ENCODE measurements at regions not wholly inside any gene's neighbourhood (a gene's known extent, or its start where the extent isn't known, plus 50 kb on each side); places are given as distances from the start of the nearest gene placed in this dataset.
"Not testable (repeated sequence)": the region's sequence is repeated elsewhere in the genome, so short reads cannot be mapped to it uniquely, and the experiment has no call there.

- H3K27me3 Mint-ChIP-seq, H3K36me3 Mint-ChIP-seq, H3K4me1 Mint-ChIP-seq, H3K4me3 Mint-ChIP-seq, H3K9me3 Mint-ChIP-seq: not testable (repeated sequence)
- H3K27ac Mint-ChIP-seq, result peak overlapping the region; percentile 25
These were observed 80.6 kb upstream of the ST3GAL5 start for GRCh38 chr2:85969367-85969766.

- H3K4me3 Mint-ChIP-seq, result not testable (repeated sequence)
These were observed 77.0 kb upstream of the ST3GAL5 start for GRCh38 chr2:85965770-85966169.

GRCh38 chr2:85963747-85964418, 75.1 kb upstream of the ST3GAL5 start:
- not testable (repeated sequence) for H3K4me3 Mint-ChIP-seq, H3K27ac Mint-ChIP-seq, H3K4me1 Mint-ChIP-seq, H3K9me3 Mint-ChIP-seq, H3K36me3 Mint-ChIP-seq, H3K27me3 Mint-ChIP-seq

More at GRCh38 chr2:85965770-85966169, 77.0 kb upstream of the ST3GAL5 start:
- not testable (repeated sequence) for H3K36me3 Mint-ChIP-seq, H3K9me3 Mint-ChIP-seq, H3K27me3 Mint-ChIP-seq, H3K27ac Mint-ChIP-seq, H3K4me1 Mint-ChIP-seq

GRCh38 chr2:85963068-85963467, 74.3 kb upstream of the ST3GAL5 start:
- Mint-ChIP-seq H3K27ac (no peak overlapping the region), H3K36me3 (no peaks in the 10 kb centered on the region), H3K4me3 (no peak overlapping the region), H3K27me3 (no peaks in the 10 kb centered on the region), H3K4me1 (no peaks in the 10 kb centered on the region), H3K9me3 (no peaks in the 10 kb centered on the region)

- H3K9me3 Mint-ChIP-seq, result no peaks in the 10 kb centered on the region
These were observed 73.0 kb upstream of the ST3GAL5 start for GRCh38 chr2:85961754-85962153.

GRCh38 chr2:85961053-85961452, 72.3 kb upstream of the ST3GAL5 start:
- Mint-ChIP-seq H3K36me3 (no peaks in the 10 kb centered on the region), H3K4me1 (no peaks in the 10 kb centered on the region), H3K27ac (no peak overlapping the region), H3K27me3 (no peaks in the 10 kb centered on the region), H3K4me3 (no peak overlapping the region), H3K9me3 (no peaks in the 10 kb centered on the region)

More at GRCh38 chr2:85961754-85962153, 73.0 kb upstream of the ST3GAL5 start:
- Mint-ChIP-seq H3K36me3 (no peaks in the 10 kb centered on the region), H3K27ac (no peak overlapping the region), H3K4me1 (no peaks in the 10 kb centered on the region), H3K4me3 (no peak overlapping the region), H3K27me3 (no peaks in the 10 kb centered on the region)

GRCh38 chr2:85959826-85960225, 71.0 kb upstream of the ST3GAL5 start:
- Mint-ChIP-seq H3K27me3 (no peaks in the 10 kb centered on the region), H3K4me3 (no peak overlapping the region), H3K4me1 (no peaks in the 10 kb centered on the region), H3K27ac (no peak overlapping the region), H3K36me3 (no peaks in the 10 kb centered on the region), H3K9me3 (no peaks in the 10 kb centered on the region)

GRCh38 chr2:85959185-85959584, 70.4 kb upstream of the ST3GAL5 start:
- Mint-ChIP-seq H3K9me3 (no peaks in the 10 kb centered on the region), H3K27me3 (no peaks in the 10 kb centered on the region), H3K36me3 (no peaks in the 10 kb centered on the region), H3K27ac (no peak overlapping the region), H3K4me1 (no peaks in the 10 kb centered on the region), H3K4me3 (no peak overlapping the region)

GRCh38 chr2:85958731-85959130, 69.9 kb upstream of the ST3GAL5 start:
- no peak overlapping the region for H3K4me3 Mint-ChIP-seq
- no peaks in the 10 kb centered on the region for H3K27me3 Mint-ChIP-seq
- no peaks in the 10 kb centered on the region for H3K4me1 Mint-ChIP-seq
- no peak overlapping the region for H3K27ac Mint-ChIP-seq
- no peaks in the 10 kb centered on the region for H3K9me3 Mint-ChIP-seq
- H3K36me3 Mint-ChIP-seq, result no peaks in the 10 kb centered on the region

GRCh38 chr2:85957256-85957655, 68.5 kb upstream of the ST3GAL5 start:
- Mint-ChIP-seq H3K36me3 (no peaks in the 10 kb centered on the region), H3K27ac (no peak overlapping the region), H3K27me3 (no peaks in the 10 kb centered on the region), H3K4me3 (no peak overlapping the region), H3K9me3 (no peaks in the 10 kb centered on the region), H3K4me1 (no peaks in the 10 kb centered on the region)

- H3K27ac Mint-ChIP-seq, result no peak overlapping the region
- no peaks in the 10 kb centered on the region for H3K27me3 Mint-ChIP-seq
- no peak overlapping the region for H3K4me3 Mint-ChIP-seq
- no peaks in the 10 kb centered on the region for H3K9me3 Mint-ChIP-seq
- H3K4me1 Mint-ChIP-seq, result no peaks in the 10 kb centered on the region
- no peaks in the 10 kb centered on the region for H3K36me3 Mint-ChIP-seq
These were observed 67.9 kb upstream of the ST3GAL5 start for GRCh38 chr2:85956646-85957039.

- no peaks in the 10 kb centered on the region for H3K4me1 Mint-ChIP-seq
- H3K27me3 Mint-ChIP-seq, result no peaks in the 10 kb centered on the region
- H3K9me3 Mint-ChIP-seq, result no peaks in the 10 kb centered on the region
- no peaks in the 10 kb centered on the region for H3K36me3 Mint-ChIP-seq
- H3K4me3 Mint-ChIP-seq, result no peak overlapping the region
- peak overlapping the region; percentile 48 for H3K27ac Mint-ChIP-seq
These were observed 66.0 kb upstream of the ST3GAL5 start for GRCh38 chr2:85954590-85955458.

- no peaks in the 10 kb centered on the region for H3K4me1 Mint-ChIP-seq
- no peak overlapping the region for H3K4me3 Mint-ChIP-seq
- H3K27ac Mint-ChIP-seq, result no peak overlapping the region
- H3K36me3 Mint-ChIP-seq, result no peaks in the 10 kb centered on the region
- H3K9me3 Mint-ChIP-seq, result no peaks in the 10 kb centered on the region
- no peaks in the 10 kb centered on the region for H3K27me3 Mint-ChIP-seq
These were observed 65.4 kb upstream of the ST3GAL5 start for GRCh38 chr2:85954192-85954589.

- Mint-ChIP-seq H3K9me3 (peaks cover under 1% of the 10 kb centered on the region), H3K27ac (no peak overlapping the region), H3K27me3 (no peaks in the 10 kb centered on the region), H3K4me3 (no peak overlapping the region), H3K4me1 (no peaks in the 10 kb centered on the region), H3K36me3 (no peaks in the 10 kb centered on the region)
These were observed 64.7 kb upstream of the ST3GAL5 start for GRCh38 chr2:85953476-85953875.

GRCh38 chr2:85952196-85952734, 63.5 kb upstream of the ST3GAL5 start:
- H3K27me3 Mint-ChIP-seq, result no peaks in the 10 kb centered on the region
- H3K36me3 Mint-ChIP-seq, result peaks cover 1% of the 10 kb centered on the region
- H3K4me3 Mint-ChIP-seq, result no peak overlapping the region
- peaks cover 8% of the 10 kb centered on the region for H3K9me3 Mint-ChIP-seq
- H3K27ac Mint-ChIP-seq, result no peak overlapping the region
- no peaks in the 10 kb centered on the region for H3K4me1 Mint-ChIP-seq

- no peak overlapping the region for H3K27ac Mint-ChIP-seq
- H3K36me3 Mint-ChIP-seq, result peaks cover 1% of the 10 kb centered on the region
- peaks cover 8% of the 10 kb centered on the region for H3K9me3 Mint-ChIP-seq
- H3K27me3 Mint-ChIP-seq, result no peaks in the 10 kb centered on the region
- H3K4me1 Mint-ChIP-seq, result no peaks in the 10 kb centered on the region
- no peak overlapping the region for H3K4me3 Mint-ChIP-seq
These were observed 62.7 kb upstream of the ST3GAL5 start for GRCh38 chr2:85951351-85952067.
